ENCODE measurements at regions not wholly inside any gene's neighbourhood (a gene's known extent, or its start where the extent isn't known, plus 50 kb on each side); places are given as distances from the start of the nearest gene placed in this dataset.

GRCh38 chr10:107834706-107835105 is 670.2 kb upstream of the SORCS1 start:
- ATAC-seq, result no peak
- no TSS peak for BruUV-seq (replicated peaks)
- Histone ChIP-seq H3K27me3 (ENCODE audit: control insufficient read depth, insufficient read depth, low read length) (no peaks in the 10 kb centered on the region), H3K9me3 (ENCODE audit: control insufficient read depth, insufficient read depth, low read depth, low read length) (no peaks in the 10 kb centered on the region), H3K4me1 (ENCODE audit: control insufficient read depth, insufficient read depth, low read length) (no peaks in the 10 kb centered on the region), H3K36me3 (ENCODE audit: control insufficient read depth, insufficient read depth, low read length) (no peaks in the 10 kb centered on the region), H3K27ac (ENCODE audit: low read length) (no peak overlapping the region), H3K4me3 (ENCODE audit: low read depth in 2 of 2, low read length in 2 of 2) (no peak overlapping the region)
- no peak for DNase-seq (ENCODE audit: low read depth, low spot score)
- in situ Hi-C loops (cut with HindIII; ENCODE audit: low pct_unique_long_range_greater_than_20kb, low sequenced_read_pairs), result no loop called here
- ChIA-PET POLR2A (no interaction called here), CTCF (no interaction called here)
- TF ChIP-seq TCF7L2 (IDR thresholded peaks at IDR 0.05; ENCODE audit: low read depth, low read length), result no peak
- TF ChIP-seq POLR2AphosphoS5 (IDR thresholded peaks at IDR 0.05; ENCODE audit: low read depth, low read length), result no peak
- no peak for TF ChIP-seq REST (IDR thresholded peaks at IDR 0.05; ENCODE audit: insufficient read depth in 1 of 2, low read depth in 2 of 2, low read length in 1 of 2)
- no peak for TF ChIP-seq SIN3A (IDR thresholded peaks at IDR 0.05; ENCODE audit: borderline replicate concordance, insufficient read depth, low read depth, low read length)
- TF ChIP-seq, protein P1, sequence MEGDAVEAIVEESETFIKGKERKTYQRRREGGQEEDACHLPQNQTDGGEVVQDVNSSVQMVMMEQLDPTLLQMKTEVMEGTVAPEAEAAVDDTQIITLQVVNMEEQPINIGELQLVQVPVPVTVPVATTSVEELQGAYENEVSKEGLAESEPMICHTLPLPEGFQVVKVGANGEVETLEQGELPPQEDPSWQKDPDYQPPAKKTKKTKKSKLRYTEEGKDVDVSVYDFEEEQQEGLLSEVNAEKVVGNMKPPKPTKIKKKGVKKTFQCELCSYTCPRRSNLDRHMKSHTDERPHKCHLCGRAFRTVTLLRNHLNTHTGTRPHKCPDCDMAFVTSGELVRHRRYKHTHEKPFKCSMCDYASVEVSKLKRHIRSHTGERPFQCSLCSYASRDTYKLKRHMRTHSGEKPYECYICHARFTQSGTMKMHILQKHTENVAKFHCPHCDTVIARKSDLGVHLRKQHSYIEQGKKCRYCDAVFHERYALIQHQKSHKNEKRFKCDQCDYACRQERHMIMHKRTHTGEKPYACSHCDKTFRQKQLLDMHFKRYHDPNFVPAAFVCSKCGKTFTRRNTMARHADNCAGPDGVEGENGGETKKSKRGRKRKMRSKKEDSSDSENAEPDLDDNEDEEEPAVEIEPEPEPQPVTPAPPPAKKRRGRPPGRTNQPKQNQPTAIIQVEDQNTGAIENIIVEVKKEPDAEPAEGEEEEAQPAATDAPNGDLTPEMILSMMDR (IDR thresholded peaks at IDR 0.05), result no peak
- intact Hi-C loops (cut with micrococcal nuclease; ENCODE audit: unreplicated experiment), result no loop called here

- Histone ChIP-seq H3K4me1 (ENCODE audit: control insufficient read depth, insufficient read depth, low read length) (no peaks in the 10 kb centered on the region), H3K27me3 (ENCODE audit: control insufficient read depth, insufficient read depth, low read length) (no peaks in the 10 kb centered on the region), H3K9me3 (ENCODE audit: control insufficient read depth, insufficient read depth, low read depth, low read length) (no peaks in the 10 kb centered on the region), H3K27ac (ENCODE audit: low read length) (no peak overlapping the region), H3K4me3 (ENCODE audit: low read depth in 2 of 2, low read length in 2 of 2) (no peak overlapping the region), H3K36me3 (ENCODE audit: control insufficient read depth, insufficient read depth, low read length) (no peaks in the 10 kb centered on the region)
- intact Hi-C loops (cut with micrococcal nuclease; ENCODE audit: unreplicated experiment), result no loop called here
- CTCF ChIA-PET, result no interaction called here
- no peak for DNase-seq (ENCODE audit: low read depth, low spot score)
- TF ChIP-seq TCF7L2 (IDR thresholded peaks at IDR 0.05; ENCODE audit: low read depth, low read length) (no peak), SIN3A (IDR thresholded peaks at IDR 0.05; ENCODE audit: borderline replicate concordance, insufficient read depth, low read depth, low read length) (no peak), POLR2AphosphoS5 (IDR thresholded peaks at IDR 0.05; ENCODE audit: low read depth, low read length) (no peak), REST (IDR thresholded peaks at IDR 0.05; ENCODE audit: insufficient read depth in 1 of 2, low read depth in 2 of 2, low read length in 1 of 2) (no peak)
- TF ChIP-seq, protein P1 (IDR thresholded peaks at IDR 0.05), result no peak
- POLR2A ChIA-PET, result no interaction called here
- ATAC-seq, result no peak
- in situ Hi-C loops (cut with HindIII; ENCODE audit: low pct_unique_long_range_greater_than_20kb, low sequenced_read_pairs), result no loop called here
- BruUV-seq (replicated peaks), result no TSS peak
Observed at GRCh38 chr10:107831772-107832171, 667.3 kb upstream of the SORCS1 start.

All from Panc1 (cell line).